Lower lobe of right lung (tissue), 2 donors: ENCODE measurements at regions not wholly inside any gene's neighbourhood (a gene's known extent, or its start where the extent isn't known, plus 50 kb on each side); places are given as distances from the start of the nearest gene placed in this dataset.

ENCODE experiments used
- ATAC-seq, 2 donors: fragments of 200-7000 bp; cut with Tn5 transposase; one replicate each; pipeline ENCODE4 v1.9.1; 2020 to 2022; ENCODE audit warnings: mild to moderate bottlenecking in 2 of 2, moderate library complexity in 2 of 2
- DNase-seq: peaks from one replicate; pipeline ENCODE4 v3.0.0-alpha.2; 2020
- H3K27ac ChIP-seq: fragments of 200-600 bp; one replicate; pipeline ENCODE4 v1.8.0; 2022
- H3K27me3 ChIP-seq: fragments of 200-600 bp; one replicate; pipeline ENCODE4 v1.8.0; 2022; ENCODE audit warnings: low read depth
- H3K36me3 ChIP-seq: fragments of 200-600 bp; one replicate; pipeline ENCODE4 v1.8.0; 2022; ENCODE audit warnings: mild to moderate bottlenecking
- H3K4me1 ChIP-seq: fragments of 200-600 bp; one replicate; pipeline ENCODE4 v1.8.0; 2022
- H3K4me3 ChIP-seq: fragments of 200-600 bp; one replicate; pipeline ENCODE4 v1.8.0; 2022; ENCODE audit warnings: mild to moderate bottlenecking
- H3K9me3 ChIP-seq: fragments of 200-600 bp; one replicate; pipeline ENCODE4 v1.8.0; 2022
- intact Hi-C: fragments of 100-400 bp; cut with DNase I; formaldehyde crosslinking; loops from one replicate; pipeline ENCODE4 v1.11.0; 2022
- TF ChIP-seq, protein P1 (sequence below): fragments of 200-600 bp; IDR thresholded peaks from one replicate; pipeline ENCODE4 v1.8.0; 2022; ENCODE audit warnings: antibody characterized with exemption, mild to moderate bottlenecking
- donor health status: DM: no; HTN: yes; CAD: no; lungs with severe emphysema.

DNA sequence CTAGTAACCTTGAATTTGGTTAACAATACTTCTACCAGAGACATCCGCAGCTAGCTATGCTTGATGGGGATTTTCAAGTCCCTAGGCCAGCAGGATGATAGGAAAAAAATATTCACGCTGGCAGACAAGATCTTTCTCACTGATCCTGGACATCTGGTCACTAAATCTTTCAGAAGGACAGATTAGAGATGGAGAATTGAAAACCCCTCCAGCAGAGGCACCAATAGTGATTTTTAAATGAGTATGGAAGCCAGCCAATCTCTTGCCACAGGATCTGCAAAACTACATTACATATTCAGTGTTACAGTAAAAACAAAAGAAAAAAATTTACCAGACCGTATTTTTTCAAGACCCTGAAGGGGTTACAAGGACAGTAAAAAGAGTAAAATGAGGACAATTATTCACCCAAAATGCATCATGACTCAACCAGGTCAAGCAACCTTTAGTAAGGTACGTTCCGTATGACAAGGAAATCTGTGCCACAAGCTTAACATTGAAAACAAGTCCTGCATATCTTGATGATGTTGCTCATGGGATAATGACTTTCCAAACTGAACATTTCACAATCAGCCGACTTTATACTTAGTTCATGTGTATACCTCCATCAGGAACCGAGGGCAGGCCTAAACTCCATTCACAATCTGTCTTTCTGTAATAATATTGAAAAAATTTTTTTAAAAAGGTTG is 239.5 kb downstream of the GXYLT1 start:
- intact Hi-C loops, result no loop called here
- Histone ChIP-seq H3K4me1 (no peaks in the 10 kb centered on the region), H3K4me3 (no peak overlapping the region), H3K27ac (no peak overlapping the region), H3K27me3 (no peaks in the 10 kb centered on the region), H3K36me3 (no peaks in the 10 kb centered on the region), H3K9me3 (no peaks in the 10 kb centered on the region)
- ATAC-seq (no peak), DNase-seq (no peak)
- TF ChIP-seq, protein P1, sequence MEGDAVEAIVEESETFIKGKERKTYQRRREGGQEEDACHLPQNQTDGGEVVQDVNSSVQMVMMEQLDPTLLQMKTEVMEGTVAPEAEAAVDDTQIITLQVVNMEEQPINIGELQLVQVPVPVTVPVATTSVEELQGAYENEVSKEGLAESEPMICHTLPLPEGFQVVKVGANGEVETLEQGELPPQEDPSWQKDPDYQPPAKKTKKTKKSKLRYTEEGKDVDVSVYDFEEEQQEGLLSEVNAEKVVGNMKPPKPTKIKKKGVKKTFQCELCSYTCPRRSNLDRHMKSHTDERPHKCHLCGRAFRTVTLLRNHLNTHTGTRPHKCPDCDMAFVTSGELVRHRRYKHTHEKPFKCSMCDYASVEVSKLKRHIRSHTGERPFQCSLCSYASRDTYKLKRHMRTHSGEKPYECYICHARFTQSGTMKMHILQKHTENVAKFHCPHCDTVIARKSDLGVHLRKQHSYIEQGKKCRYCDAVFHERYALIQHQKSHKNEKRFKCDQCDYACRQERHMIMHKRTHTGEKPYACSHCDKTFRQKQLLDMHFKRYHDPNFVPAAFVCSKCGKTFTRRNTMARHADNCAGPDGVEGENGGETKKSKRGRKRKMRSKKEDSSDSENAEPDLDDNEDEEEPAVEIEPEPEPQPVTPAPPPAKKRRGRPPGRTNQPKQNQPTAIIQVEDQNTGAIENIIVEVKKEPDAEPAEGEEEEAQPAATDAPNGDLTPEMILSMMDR, result no peak

DNA sequence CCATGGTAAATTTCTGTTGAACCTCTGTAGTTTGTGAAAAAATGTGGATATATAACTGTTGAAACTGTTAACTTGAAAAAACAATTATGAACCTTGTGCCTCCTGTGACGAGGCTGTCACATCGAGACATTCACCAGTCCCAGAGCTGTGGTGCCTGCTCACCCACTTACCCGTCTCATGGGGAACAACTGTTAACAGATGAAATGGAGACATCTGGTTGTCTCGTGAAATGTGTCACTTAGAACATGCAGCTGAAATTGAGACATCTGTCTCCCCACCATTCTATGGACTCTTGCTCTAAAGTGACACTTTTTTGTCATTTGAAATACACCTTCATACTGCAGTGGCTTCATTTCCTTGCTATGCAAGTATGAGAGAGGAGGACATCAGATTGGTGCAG is 240.6 kb downstream of the GXYLT1 start:
- DNase-seq (no peak), ATAC-seq (no peak)
- intact Hi-C loops, result no loop called here

DNA sequence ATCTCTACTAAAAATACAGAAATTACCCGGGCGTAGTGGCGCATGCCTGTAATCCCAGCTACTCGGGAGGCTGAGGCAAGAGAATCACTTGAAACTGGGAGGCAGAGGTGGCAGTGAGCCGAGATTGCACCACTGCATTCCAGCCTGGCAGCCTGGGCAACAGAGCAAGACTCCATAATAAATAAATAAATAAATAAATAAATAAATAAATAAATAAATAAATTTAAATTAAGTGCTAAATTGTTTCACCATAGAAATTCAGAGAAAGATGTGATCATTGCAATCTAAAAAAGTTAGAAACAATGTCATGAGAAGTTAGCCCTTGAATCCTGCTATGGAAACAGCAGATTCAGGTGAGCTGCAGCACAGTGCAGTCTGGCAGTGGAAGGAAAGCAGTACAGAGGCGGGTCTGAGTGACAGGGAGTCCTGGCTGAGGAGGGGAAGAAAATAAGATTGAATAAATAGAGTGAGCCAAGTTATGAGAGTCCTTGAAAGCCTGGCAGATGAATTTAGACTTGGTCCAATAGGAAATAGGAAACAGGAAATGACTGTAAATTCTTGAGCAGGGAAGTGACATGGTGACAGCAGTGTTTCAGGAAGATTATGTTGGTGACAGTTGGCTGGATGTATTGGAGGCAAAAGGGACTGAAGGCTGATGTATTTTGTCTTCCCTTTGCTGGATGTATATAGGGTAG is 241.5 kb downstream of the GXYLT1 start:
- Histone ChIP-seq H3K4me1 (no peaks in the 10 kb centered on the region), H3K36me3 (no peaks in the 10 kb centered on the region), H3K27me3 (no peaks in the 10 kb centered on the region), H3K27ac (no peak overlapping the region), H3K9me3 (no peaks in the 10 kb centered on the region), H3K4me3 (no peak overlapping the region)
- intact Hi-C loops, result no loop called here
- TF ChIP-seq, protein P1, result no peak
- DNase-seq (no peak), ATAC-seq (no peak)

More for the DNA sequence above, 240.6 kb downstream of the GXYLT1 start:
- no peak overlapping the region for H3K27ac ChIP-seq
- H3K9me3 ChIP-seq, result no peaks in the 10 kb centered on the region
- no peaks in the 10 kb centered on the region for H3K27me3 ChIP-seq
- H3K4me1 ChIP-seq, result no peaks in the 10 kb centered on the region
- TF ChIP-seq, protein P1, result no peak
- H3K4me3 ChIP-seq, result no peak overlapping the region
- H3K36me3 ChIP-seq, result no peaks in the 10 kb centered on the region

DNA sequence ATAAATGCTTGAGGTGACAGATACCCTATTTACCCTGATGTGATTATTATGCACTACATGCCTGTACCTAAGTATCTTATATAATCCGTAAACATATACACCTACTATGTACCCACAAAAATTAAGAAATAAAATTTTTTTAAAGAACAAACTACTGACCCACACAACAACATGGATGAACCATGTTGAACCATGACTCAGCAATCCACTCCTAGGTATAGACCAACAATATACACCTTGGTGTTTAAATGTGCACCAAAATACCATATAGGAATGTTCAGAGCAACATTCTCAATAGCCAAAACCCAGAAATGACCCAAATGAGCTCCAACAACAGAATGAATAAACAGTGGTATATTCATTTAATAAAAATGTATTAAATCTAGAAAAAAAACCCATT is 245.1 kb downstream of the GXYLT1 start:
- intact Hi-C loops, result no loop called here
- Histone ChIP-seq H3K9me3 (peaks cover 7% of the 10 kb centered on the region), H3K36me3 (no peaks in the 10 kb centered on the region), H3K27ac (no peak overlapping the region), H3K4me3 (no peak overlapping the region), H3K4me1 (no peaks in the 10 kb centered on the region), H3K27me3 (no peaks in the 10 kb centered on the region)
- ATAC-seq (no peak), DNase-seq (no peak)
- TF ChIP-seq, protein P1, result no peak

DNA sequence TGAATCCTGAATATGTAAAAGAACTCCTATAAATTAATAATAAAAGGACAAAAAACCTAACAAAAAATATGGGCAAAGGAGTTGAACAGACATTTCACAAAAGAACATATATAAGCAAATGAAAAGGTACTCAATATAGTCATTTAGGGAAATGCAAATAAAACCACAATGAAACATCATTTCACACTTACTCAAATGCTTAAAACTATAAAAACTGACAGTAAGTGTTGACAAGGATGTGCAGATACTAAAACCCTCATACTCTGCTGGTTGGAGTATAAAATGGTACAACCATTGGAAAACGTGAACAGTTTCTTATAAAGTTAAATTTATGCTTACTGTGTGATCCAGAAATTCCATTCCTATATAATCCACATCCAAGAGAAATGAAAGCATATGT is 247.1 kb downstream of the GXYLT1 start:
- DNase-seq (no peak), ATAC-seq (no peak)
- no peaks in the 10 kb centered on the region for H3K36me3 ChIP-seq
- no peaks in the 10 kb centered on the region for H3K27me3 ChIP-seq
- no peaks in the 10 kb centered on the region for H3K4me1 ChIP-seq
- TF ChIP-seq, protein P1, result no peak
- no peak overlapping the region for H3K4me3 ChIP-seq
- peaks cover 7% of the 10 kb centered on the region for H3K9me3 ChIP-seq
- H3K27ac ChIP-seq, result no peak overlapping the region
- intact Hi-C loops, result no loop called here
